Hypothalamus (tissue), 51 donors: ENCODE measurements at regions not wholly inside any gene's neighbourhood (a gene's known extent, or its start where the extent isn't known, plus 50 kb on each side); places are given as distances from the start of the nearest gene placed in this dataset.

Experiments
- DNase-seq, 51 donors: peaks; one replicate each; lab custom pipeline; 2025; lab: John Stamatoyannopoulos, UW

- DNase-seq: no peak
These were observed 534.6 kb downstream of the PPARGC1A start for GRCh38 chr4:23355258-23355657.

GRCh38 chr4:23353200-23353599 is 536.6 kb downstream of the PPARGC1A start:
- no peak for DNase-seq

- DNase-seq: no peak
These were observed 540.9 kb downstream of the PPARGC1A start for GRCh38 chr4:23348789-23349498.

- DNase-seq: no peak
These were observed 552.6 kb downstream of the PPARGC1A start for GRCh38 chr4:23337292-23337691.

- peak in 1 of 51 donors; percentile 20 for DNase-seq
These were observed 555.6 kb downstream of the PPARGC1A start for GRCh38 chr4:23333946-23334878.

GRCh38 chr4:23333556-23333945 is 556.3 kb downstream of the PPARGC1A start:
- DNase-seq: no peak

- no peak for DNase-seq
These were observed 557.5 kb downstream of the PPARGC1A start for GRCh38 chr4:23332313-23332712.

GRCh38 chr4:23327120-23327519 is 562.7 kb downstream of the PPARGC1A start:
- no peak for DNase-seq

- DNase-seq: no peak
These were observed 565.7 kb downstream of the PPARGC1A start for GRCh38 chr4:23324021-23324690.

GRCh38 chr4:23323436-23323835 is 566.4 kb downstream of the PPARGC1A start:
- DNase-seq: no peak

- DNase-seq: no peak
These were observed 567.1 kb downstream of the PPARGC1A start for GRCh38 chr4:23322732-23323131.

GRCh38 chr4:23320931-23321587 is 568.8 kb downstream of the PPARGC1A start:
- DNase-seq: no peak

GRCh38 chr4:23312686-23313085 is 577.2 kb downstream of the PPARGC1A start:
- DNase-seq: no peak

GRCh38 chr4:23311983-23312382 is 577.9 kb downstream of the PPARGC1A start:
- DNase-seq: no peak

- no peak for DNase-seq
These were observed 584.8 kb downstream of the PPARGC1A start for GRCh38 chr4:23305026-23305425.

GRCh38 chr4:23298371-23298770 is 591.5 kb downstream of the PPARGC1A start:
- DNase-seq: no peak

GRCh38 chr4:23297327-23297726 is 592.5 kb downstream of the PPARGC1A start:
- DNase-seq: no peak

GRCh38 chr4:23291139-23291538 is 598.4 kb downstream of the GBA3 start:
- DNase-seq: no peak

- no peak for DNase-seq
These were observed 597.9 kb downstream of the GBA3 start for GRCh38 chr4:23290656-23291055.

GRCh38 chr4:23279377-23279986 is 586.7 kb downstream of the GBA3 start:
- DNase-seq: no peak
